ENCODE measurements at regions not wholly inside any gene's neighbourhood (a gene's known extent, or its start where the extent isn't known, plus 50 kb on each side); places are given as distances from the start of the nearest gene placed in this dataset.
A peak's percentile ranks its signal among the peaks of the same experiment; 100 is the strongest.

DNA sequence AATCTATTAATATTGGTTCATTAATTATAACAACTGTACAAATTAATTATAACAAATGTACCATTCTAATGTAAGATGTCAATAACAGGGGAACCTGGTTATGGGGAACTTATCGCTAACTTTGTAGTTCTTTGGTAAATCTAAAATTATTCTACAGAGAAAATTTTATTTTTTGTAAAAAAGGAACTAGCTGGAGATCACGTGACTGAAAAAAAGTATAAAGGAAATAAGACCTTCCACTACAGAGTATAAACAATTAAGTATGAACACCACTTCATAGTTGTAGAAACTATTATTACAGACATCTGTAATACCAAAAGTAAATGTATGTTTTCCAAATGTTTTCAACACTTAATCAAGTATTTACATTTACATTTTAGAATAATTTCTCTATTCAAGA is 77.9 kb upstream of the DKK2 start:
- POLR2A ChIA-PET = no interaction called here
- Histone ChIP-seq H3K27me3 (replicated peaks in 1 of 2; ENCODE audit: control insufficient read depth in 2 of 2, insufficient read depth in 2 of 2, low read length in 1 of 2) (no peaks in the 10 kb centered on the region), H3K36me3 (ENCODE audit: control insufficient read depth in 2 of 2, insufficient read depth in 2 of 2, low read length in 1 of 2) (no peaks in the 10 kb centered on the region), H3K27ac (ENCODE audit: control insufficient read depth, insufficient read depth) (no peak overlapping the region), H3K9me3 (replicated peaks; ENCODE audit: control insufficient read depth, insufficient read depth, low read length) (no peaks in the 10 kb centered on the region), H3K4me3 (no peak overlapping the region), H3K79me2 (ENCODE audit: control insufficient read depth, insufficient read depth, low read length) (no peaks in the 10 kb centered on the region), H3K4me2 (ENCODE audit: control insufficient read depth, insufficient read depth) (no peak overlapping the region), H2AFZ (ENCODE audit: control insufficient read depth, low read depth, low read length) (no peak overlapping the region), H3K4me1 (ENCODE audit: control insufficient read depth, insufficient read depth, low read length) (no peaks in the 10 kb centered on the region), H3K9ac (ENCODE audit: control insufficient read depth, insufficient read depth, low read length) (no peak overlapping the region), H4K20me1 (ENCODE audit: control insufficient read depth, insufficient read depth) (no peaks in the 10 kb centered on the region)
- RAD21 ChIA-PET (ENCODE audit: unreplicated experiment) = no interaction called here
- WGBS (ENCODE audit: insufficient coverage, insufficient replicate concordance, low lambda C conversion rate, missing lambda C conversion rate) = 30% methylated on average over 2 of the region's 2 CpGs
- SMC1A ChIA-PET (ENCODE audit: uncharacterized antibody, unreplicated experiment) = no interaction called here
- ATAC-seq (no peak), DNase-seq (ENCODE audit: low read depth, low spot score) (no peak), FAIRE-seq (no peak)
- TF ChIP-seq SPI1 (IDR thresholded peaks at IDR 0.05; ENCODE audit: borderline replicate concordance, insufficient read depth, low read depth, low read length) (no peak), RAD51 (IDR thresholded peaks at IDR 0.05) (peak; percentile 69)
- intact Hi-C loops (cut with micrococcal nuclease; ENCODE audit: unreplicated experiment) = no loop called here
- no TSS peak for BruUV-seq (replicated peaks)
- in situ Hi-C loops (cut with MboI) = no loop called here
- CTCF ChIA-PET = no interaction called here

DNA sequence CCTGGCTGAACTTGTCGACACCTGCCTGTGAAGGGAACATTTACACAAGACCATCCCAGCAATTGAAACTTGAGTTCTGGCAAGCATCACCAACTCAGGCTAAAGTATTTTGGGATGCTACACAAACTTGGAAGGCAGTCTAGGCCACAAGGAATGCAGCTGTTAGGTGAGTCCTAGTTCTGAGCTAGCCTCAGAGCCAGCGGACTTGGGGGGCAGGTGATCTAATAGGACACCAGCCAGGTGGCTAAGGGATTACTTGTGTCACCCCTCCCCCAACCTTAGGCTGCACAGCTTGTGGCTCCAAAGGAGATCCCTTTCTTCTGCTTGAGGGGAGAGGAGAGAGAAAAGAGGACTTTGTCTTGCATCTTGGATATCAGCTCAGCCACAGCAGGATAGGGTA is 62.3 kb upstream of the DKK2 start:
- POLR2A ChIA-PET = no interaction called here
- RAD21 ChIA-PET (ENCODE audit: unreplicated experiment) = no interaction called here

More for the DNA sequence above, 62.3 kb upstream of the DKK2 start:
- intact Hi-C loops (cut with micrococcal nuclease; ENCODE audit: unreplicated experiment) (loop anchor here (10.0 kb wide), 1 partner anchor 636 kb away; no protein-coding TSS in a partner anchor), in situ Hi-C loops (cut with MboI) (no loop called here)
- Histone ChIP-seq H3K9ac (ENCODE audit: control insufficient read depth, insufficient read depth, low read length) (no peak overlapping the region), H3K4me3 (no peak overlapping the region), H3K36me3 (ENCODE audit: control insufficient read depth in 2 of 2, insufficient read depth in 2 of 2, low read length in 1 of 2) (no peaks in the 10 kb centered on the region), H3K4me2 (ENCODE audit: control insufficient read depth, insufficient read depth) (no peak overlapping the region), H3K27me3 (replicated peaks in 1 of 2; ENCODE audit: control insufficient read depth in 2 of 2, insufficient read depth in 2 of 2, low read length in 1 of 2) (no peaks in the 10 kb centered on the region), H2AFZ (ENCODE audit: control insufficient read depth, low read depth, low read length) (no peak overlapping the region), H4K20me1 (ENCODE audit: control insufficient read depth, insufficient read depth) (no peaks in the 10 kb centered on the region), H3K79me2 (ENCODE audit: control insufficient read depth, insufficient read depth, low read length) (no peaks in the 10 kb centered on the region), H3K9me3 (replicated peaks; ENCODE audit: control insufficient read depth, insufficient read depth, low read length) (no peaks in the 10 kb centered on the region), H3K27ac (ENCODE audit: control insufficient read depth, insufficient read depth) (no peak overlapping the region), H3K4me1 (ENCODE audit: control insufficient read depth, insufficient read depth, low read length) (no peaks in the 10 kb centered on the region)
- DNase-seq (ENCODE audit: low read depth, low spot score) = no peak
- no peak for FAIRE-seq
- no TSS peak for BruUV-seq (replicated peaks)
- CTCF ChIA-PET = no interaction called here
- TF ChIP-seq CUX1 (IDR thresholded peaks at IDR 0.05; ENCODE audit: insufficient replicate concordance, low read depth, low read length) (no peak), PAX8 (IDR thresholded peaks at IDR 0.05) (no peak), BHLHE40 (IDR thresholded peaks at IDR 0.05; ENCODE audit: borderline replicate concordance in 1 of 2, low read depth in 2 of 2, low read length in 1 of 2) (no peak), DPF2 (IDR thresholded peaks at IDR 0.05) (no peak), GATAD2B (conservative IDR thresholded peaks at IDR 0.05; ENCODE audit: low read depth) (no peak), RELA (IDR thresholded peaks at IDR 0.05; ENCODE audit: borderline replicate concordance, partially characterized antibody) (no peak), SPI1 (IDR thresholded peaks at IDR 0.05; ENCODE audit: borderline replicate concordance, insufficient read depth, low read depth, low read length) (no peak), ZBTB33 (IDR thresholded peaks at IDR 0.05) (no peak), POLR2AphosphoS2 (IDR thresholded peaks at IDR 0.05; ENCODE audit: low read depth, low read length) (no peak), TCF7 (IDR thresholded peaks at IDR 0.05; ENCODE audit: borderline replicate concordance) (no peak)
- no peak for ATAC-seq
- SMC1A ChIA-PET (ENCODE audit: uncharacterized antibody, unreplicated experiment) = no interaction called here
- WGBS (ENCODE audit: insufficient coverage, insufficient replicate concordance, low lambda C conversion rate, missing lambda C conversion rate) = 8% methylated on average over 2 of the region's 2 CpGs
